ENCODE measurements at regions not wholly inside any gene's neighbourhood (a gene's known extent, or its start where the extent isn't known, plus 50 kb on each side); places are given as distances from the start of the nearest gene placed in this dataset.
"Not testable (repeated sequence)": the region's sequence is repeated elsewhere in the genome, so short reads cannot be mapped to it uniquely, and the experiment has no call there.

GRCh38 chr9:19651681-19652080 is 137.2 kb downstream of the SLC24A2 start:
- DNase-seq = no peak

DNA sequence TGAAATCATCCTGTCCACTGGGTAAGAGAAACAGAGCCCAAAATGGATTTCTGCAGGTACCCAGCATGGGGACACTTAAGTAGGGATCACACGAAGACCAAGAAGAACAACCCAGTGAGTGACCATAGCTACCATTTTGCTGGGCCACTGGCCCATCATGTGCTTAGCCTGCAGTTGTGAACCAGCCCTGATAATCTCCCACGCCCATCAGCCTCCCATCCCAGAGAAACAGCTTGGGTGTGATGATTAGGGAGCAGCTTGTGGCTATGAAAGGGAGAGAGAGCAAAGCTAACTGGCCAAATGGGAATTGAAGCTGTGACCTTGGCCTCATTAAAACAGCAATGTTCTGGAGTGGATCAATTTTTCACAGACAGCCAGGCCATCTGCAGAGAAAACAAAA is 138.5 kb downstream of the SLC24A2 start:
- DNase-seq = peak; percentile 85

DNA sequence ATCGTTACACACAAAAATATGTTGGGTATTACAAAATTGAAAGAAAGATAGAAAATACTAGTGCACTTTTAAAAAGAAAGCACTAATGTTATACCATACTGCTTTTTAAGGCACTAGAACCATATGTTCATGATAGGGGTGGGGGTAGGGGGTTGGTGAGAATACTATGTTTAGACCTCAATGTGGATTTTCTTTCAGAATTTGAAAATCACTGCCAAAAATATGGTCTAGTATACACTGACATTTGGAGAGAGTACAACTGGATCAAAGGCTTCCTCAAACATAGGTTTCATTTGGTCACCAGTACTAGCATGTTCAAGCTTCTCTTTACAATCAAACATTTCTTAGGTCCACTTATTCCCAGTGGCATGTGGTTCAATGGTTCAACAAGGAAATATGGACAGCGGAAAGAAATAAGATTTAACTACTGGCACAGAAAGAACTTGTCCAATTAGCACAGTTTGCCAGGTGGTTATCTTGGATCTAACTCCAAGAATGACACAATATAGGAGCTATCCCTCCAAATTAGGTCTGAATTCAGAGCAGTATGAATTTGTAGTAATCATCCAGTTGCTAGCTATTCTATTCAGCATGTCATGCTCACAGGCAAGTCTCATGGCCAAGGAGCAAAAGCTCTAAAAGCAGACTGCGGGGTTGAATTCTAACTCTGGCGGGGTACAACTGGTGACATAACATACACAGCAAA is 139.3 kb downstream of the SLC24A2 start:
- DNase-seq = peak; percentile 98

- DNase-seq = no peak
Observed at GRCh38 chr9:19648672-19649071, 140.2 kb downstream of the SLC24A2 start.

DNA sequence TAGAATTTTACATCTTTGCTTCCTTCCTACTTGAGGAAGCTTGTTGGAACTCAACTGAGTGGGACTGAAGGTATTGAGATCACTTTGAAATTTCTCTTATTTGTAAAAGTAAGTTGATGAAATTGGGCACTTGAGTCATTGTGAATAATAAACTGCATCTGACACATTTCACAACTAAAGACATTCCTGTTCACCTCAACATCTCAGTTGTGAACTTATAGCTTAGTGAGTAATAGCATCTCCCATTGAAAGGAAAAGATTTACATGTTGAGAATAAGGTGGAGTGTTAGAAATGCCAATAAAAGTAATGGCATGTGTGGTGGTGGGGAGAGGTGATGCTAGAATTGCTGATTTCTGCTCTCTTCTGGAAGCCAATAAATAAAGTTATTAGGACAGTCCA is 145.0 kb downstream of the SLC24A2 start:
- DNase-seq = no peak

- peak; percentile 77 for DNase-seq
Observed at GRCh38 chr9:19642256-19642655, 146.6 kb downstream of the SLC24A2 start.

GRCh38 chr9:19641046-19641445 is 147.8 kb downstream of the SLC24A2 start:
- DNase-seq = peak; percentile 42

GRCh38 chr9:19640014-19640413 is 148.8 kb downstream of the SLC24A2 start:
- peak; percentile 27 for DNase-seq

DNA sequence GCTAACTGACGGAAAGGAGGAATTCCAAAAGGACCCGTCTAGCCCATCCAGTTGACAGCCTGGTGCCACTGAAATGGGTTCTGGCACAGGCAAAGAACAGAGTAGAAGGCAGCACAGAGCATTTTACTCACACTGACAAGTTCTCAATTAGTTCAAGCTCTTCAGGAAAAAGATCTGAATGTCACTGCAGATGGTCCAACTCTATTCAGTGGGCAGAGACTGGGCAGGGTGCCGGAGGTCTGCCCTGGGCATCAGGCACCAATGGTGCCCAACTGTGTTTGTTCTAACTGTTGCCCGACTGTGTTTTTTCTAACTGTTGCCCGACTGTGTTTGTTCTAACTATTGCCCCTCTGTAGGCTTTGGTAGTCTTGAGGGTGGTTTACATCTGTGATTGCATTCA is 151.8 kb downstream of the SLC24A2 start:
- DNase-seq = peak; percentile 45

- DNase-seq = no peak
Observed at GRCh38 chr9:19634881-19635280, 154.0 kb downstream of the SLC24A2 start.

DNA sequence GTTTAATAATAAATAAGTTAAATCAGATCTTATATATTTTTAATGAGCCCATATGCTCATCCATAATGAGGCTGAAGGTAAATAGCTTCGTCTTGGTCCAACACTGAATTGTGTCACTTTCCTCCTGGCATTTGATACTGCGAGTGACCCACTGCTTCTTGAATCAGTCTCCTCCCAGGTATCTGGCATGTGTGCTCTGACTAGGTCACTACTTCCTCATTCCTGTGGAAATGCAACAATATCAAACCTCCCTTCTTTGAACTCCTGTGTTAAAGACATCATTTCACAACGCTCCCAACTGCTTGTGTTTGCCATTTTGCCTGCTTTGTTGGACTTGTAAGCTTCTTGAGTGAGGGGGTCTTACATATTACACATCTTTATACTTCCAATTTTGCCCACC is 157.7 kb downstream of the SLC24A2 start:
- DNase-seq = no peak

DNA sequence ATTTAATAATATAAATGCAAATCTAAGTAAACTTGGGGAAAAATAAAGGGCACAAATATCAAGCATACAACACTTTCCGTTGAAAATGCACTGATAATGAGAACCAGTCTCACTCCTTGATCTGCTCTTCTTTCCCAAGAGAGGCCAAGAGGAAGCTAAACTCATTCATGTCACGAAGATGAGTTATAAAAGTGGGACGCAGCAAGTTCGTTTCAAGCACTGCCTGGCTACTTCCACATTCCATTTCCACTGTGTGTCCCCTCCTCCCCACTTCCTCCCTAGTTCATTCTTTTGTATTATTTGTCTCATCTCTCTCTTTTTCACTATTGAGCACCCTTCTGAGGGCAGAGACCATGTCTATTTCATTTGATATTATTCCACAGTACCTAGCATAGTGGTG is 158.1 kb downstream of the SLC24A2 start:
- DNase-seq = no peak

- DNase-seq = no peak
Observed at GRCh38 chr9:19629488-19629887, 159.3 kb downstream of the SLC24A2 start.

- not testable (repeated sequence) for DNase-seq
Observed at GRCh38 chr9:19625426-19625825, 163.4 kb downstream of the SLC24A2 start.

GRCh38 chr9:19624519-19624918 is 164.3 kb downstream of the SLC24A2 start:
- no peak for DNase-seq

DNA sequence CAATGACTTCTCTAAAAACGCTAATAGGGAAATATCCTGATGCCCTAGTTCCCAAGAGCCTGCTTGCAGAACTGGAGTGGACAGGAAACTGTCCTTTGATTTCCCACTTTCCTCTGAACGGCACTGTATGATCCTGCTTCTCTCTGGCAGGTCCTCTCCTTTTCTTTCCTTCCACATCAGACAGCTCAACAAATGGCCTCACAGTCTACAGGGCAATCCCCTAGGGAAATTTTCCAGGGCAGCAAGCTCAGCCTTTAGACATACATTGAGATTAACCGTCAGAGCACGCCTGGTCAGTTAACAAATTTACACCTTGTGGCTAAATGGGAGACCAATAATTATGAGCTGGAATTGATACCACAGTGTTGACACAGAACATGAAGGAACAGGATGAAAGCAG is 164.9 kb downstream of the SLC24A2 start:
- DNase-seq = no peak

DNA sequence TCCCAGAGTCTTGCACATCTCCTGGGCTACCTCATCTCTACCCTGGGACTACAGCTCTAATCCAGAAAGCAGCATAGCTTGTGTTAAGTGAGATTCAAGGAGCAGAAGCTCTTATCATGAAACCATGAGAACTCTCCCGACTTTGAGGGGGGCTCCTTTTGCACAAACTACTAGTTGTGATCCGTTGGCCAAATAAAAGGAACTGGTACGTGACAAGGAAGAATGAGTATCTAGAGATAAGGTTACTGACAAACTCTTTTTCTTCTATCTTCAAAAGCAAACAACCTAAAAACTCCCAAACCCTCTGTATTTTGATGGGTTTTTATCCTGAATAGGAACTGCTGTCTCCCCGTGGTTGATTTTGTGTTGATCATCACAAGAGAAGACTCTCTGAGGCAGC is 168.5 kb downstream of the SLC24A2 start:
- DNase-seq = no peak

DNA sequence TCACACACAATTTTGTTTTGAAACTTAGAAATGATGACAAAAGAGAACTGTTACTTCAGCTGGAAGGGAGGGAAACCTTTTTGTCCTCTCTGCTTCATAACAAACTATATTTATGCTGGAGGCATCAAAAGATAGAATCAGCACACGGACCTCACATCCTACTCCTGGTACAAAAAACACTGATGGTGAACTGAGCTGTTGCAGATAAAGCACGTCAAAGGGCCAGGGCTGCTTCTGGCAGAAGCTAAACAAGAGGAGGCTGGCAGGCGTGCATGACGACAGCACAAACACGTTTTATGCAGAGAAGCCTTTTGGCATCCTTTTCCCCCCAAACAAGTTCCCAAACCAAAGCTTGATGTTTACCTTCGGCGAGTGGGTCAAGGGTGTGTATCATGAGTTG is 169.6 kb downstream of the SLC24A2 start:
- DNase-seq = no peak

- DNase-seq = no peak
Observed at GRCh38 chr9:19618816-19619215, 170.0 kb downstream of the SLC24A2 start.

DNA sequence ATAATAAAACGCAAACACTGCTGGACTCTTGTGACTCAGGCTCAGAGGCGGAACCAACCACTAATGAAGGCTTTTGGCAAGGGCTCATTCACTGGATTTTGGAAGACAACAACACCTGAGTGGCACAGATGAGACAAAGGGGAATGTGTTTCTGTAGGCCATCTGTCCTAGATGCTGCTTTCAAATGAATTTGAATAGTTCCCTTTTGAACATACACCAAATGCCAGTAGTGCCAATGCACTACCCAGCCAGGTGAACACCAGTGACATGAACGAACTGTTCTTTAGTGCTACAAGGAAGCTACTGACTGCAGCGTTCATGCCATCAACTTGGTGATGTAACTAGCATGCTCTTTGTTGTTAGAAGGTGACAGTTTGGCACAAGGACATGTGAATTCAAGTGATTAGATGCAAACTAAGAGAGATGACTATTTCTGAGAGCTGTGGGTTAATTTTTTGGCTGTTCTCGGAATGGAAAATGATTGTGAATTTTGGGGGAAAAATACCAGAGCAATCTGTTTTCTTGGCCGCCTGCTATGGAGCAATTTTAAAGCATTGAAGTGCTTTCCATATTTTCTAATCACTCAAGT is 173.7 kb downstream of the SLC24A2 start:
- no peak for DNase-seq

DNA sequence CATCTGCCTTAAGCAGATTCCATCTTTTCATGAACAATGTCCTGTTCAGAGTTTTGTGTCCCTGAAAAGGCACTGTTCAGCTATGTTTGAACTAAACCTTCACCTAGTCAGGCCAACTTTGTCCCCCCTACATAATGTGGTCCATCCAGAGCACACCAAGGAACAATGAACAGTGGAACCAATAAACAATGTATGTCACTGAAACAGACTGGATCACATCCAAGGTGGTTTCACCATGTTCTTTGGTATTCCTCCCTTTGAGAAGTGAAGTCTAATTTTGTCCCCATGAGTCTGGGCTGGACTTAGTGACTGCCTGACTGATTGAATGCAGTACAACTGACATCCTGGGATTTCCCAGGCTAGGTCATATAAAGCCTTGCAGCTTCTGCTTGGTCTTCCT is 174.5 kb downstream of the SLC24A2 start:
- no peak for DNase-seq

GRCh38 chr9:19600538-19600937 is 188.3 kb downstream of the SLC24A2 start:
- no peak for DNase-seq

DNA sequence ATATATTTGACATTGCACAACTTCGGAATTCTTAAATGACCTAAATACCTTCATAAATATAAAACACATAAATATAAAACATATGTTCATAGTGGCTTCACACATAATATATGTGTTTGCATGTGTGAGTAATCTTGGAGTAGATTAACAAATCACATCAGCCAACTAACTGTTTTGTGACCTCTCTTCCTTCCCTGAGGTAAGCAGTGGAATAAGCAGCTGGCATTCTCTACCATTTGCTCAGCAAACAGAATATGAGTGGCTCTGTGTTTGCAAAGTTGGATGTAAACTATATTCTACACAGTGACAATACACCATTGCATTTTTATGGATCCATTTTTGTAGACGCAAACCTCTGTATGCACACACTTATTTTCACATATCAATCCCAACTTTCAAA is 189.9 kb downstream of the ACER2 start:
- DNase-seq = no peak

- no peak for DNase-seq
Observed at GRCh38 chr9:19597176-19597575, 188.4 kb downstream of the ACER2 start.

GRCh38 chr9:19595003-19595402 is 186.2 kb downstream of the ACER2 start:
- DNase-seq = no peak
